Panc1 (cell line): ENCODE measurements at regions not wholly inside any gene's neighbourhood (a gene's known extent, or its start where the extent isn't known, plus 50 kb on each side); places are given as distances from the start of the nearest gene placed in this dataset.

Source experiments
- ATAC-seq: fragments of 200-7000 bp; cut with Tn5 transposase; 2 replicates; pipeline ENCODE4 v1.9.1; 2020; ENCODE audit warnings: mild to moderate bottlenecking, moderate library complexity
- BruUV-seq: library from RNA; stranded (reverse); fragments of 400-500 nt; replicated peaks from 2 replicates; lab custom pipeline; 2021; lab: Mats Ljungman, UMichigan
- CTCF ChIA-PET: fragments of 300-600 bp; sonication (Branson Sonifier 250); formaldehyde crosslinking; loops from one replicate; lab custom pipeline; 2022; ENCODE audit warnings: antibody characterized with exemption; lab: Charles Lee
- POLR2A ChIA-PET: fragments of 300-600 bp; sonication (Branson Sonifier 250); formaldehyde crosslinking; loops from one replicate; lab custom pipeline; 2022; ENCODE audit warnings: antibody characterized with exemption; lab: Charles Lee
- DNase-seq: peaks from one replicate; pipeline ENCODE4 v3.0.0-alpha.2; 2010; ENCODE audit warnings: low read depth, low spot score
- H3K27ac ChIP-seq: 2 replicates; pipeline ENCODE4 v1.5.1; 2011; ENCODE audit warnings: mild to moderate bottlenecking, low read length, inconsistent platforms
- H3K27me3 ChIP-seq: fragments of 200-500 bp; sonication (Bioruptor generic); 2 replicates; pipeline ENCODE4 v1.6.0; 2014; ENCODE audit warnings: low read length, inconsistent platforms; ENCODE audit not compliant: control insufficient read depth, insufficient read depth
- H3K36me3 ChIP-seq: fragments of 200-500 bp; sonication (Bioruptor generic); 2 replicates; pipeline ENCODE4 v1.5.1; 2014; ENCODE audit warnings: inconsistent platforms, mild to moderate bottlenecking, low read length, moderate library complexity; ENCODE audit not compliant: control insufficient read depth, insufficient read depth
- H3K4me1 ChIP-seq: 2 replicates; pipeline ENCODE4 v1.5.1; 2011; ENCODE audit warnings: inconsistent platforms, mild to moderate bottlenecking, low read length, moderate library complexity; ENCODE audit not compliant: control insufficient read depth, insufficient read depth
- H3K4me3 ChIP-seq, 2 experiments: 2 replicates each; pipeline ENCODE4 v1.5.1; 2011 to 2012; ENCODE audit warnings: low read depth in 2 of 2, low read length in 2 of 2, mild to moderate bottlenecking in 2 of 2, inconsistent platforms in 1 of 2, moderate library complexity in 1 of 2
- H3K9me3 ChIP-seq: fragments of 200-500 bp; sonication (Bioruptor generic); 2 replicates; pipeline ENCODE4 v1.5.1; 2014; ENCODE audit warnings: low read depth, mild to moderate bottlenecking, inconsistent platforms, low read length, moderate library complexity; ENCODE audit not compliant: control insufficient read depth, insufficient read depth
- POLR2AphosphoS5 ChIP-seq: IDR thresholded peaks from 2 replicates; pipeline ENCODE4 v1.6.1; 2012; ENCODE audit warnings: mild to moderate bottlenecking, low read depth, low read length, moderate library complexity
- REST ChIP-seq, 2 experiments: IDR thresholded peaks; 2 replicates each; pipeline ENCODE4 v1.6.1; 2011 to 2012; ENCODE audit warnings: low read depth in 2 of 2, control low read depth in 1 of 2, low read length in 1 of 2, mild to moderate bottlenecking in 1 of 2, moderate library complexity in 1 of 2; ENCODE audit not compliant: insufficient read depth in 1 of 2
- SIN3A ChIP-seq: IDR thresholded peaks from 2 replicates; pipeline ENCODE4 v1.6.1; 2012; ENCODE audit warnings: low read depth, mild to moderate bottlenecking, low read length, moderate library complexity, borderline replicate concordance; ENCODE audit not compliant: insufficient read depth
- TCF7L2 ChIP-seq: IDR thresholded peaks from 2 replicates; pipeline ENCODE4 v1.6.1; 2011; ENCODE audit warnings: mild to moderate bottlenecking, low read depth, low read length, inconsistent platforms
- in situ Hi-C: cut with HindIII; loops from 2 replicates; pipeline ENCODE4 v1.10.0; 2016; ENCODE audit warnings: low sequenced_read_pairs, low pct_unique_long_range_greater_than_20kb
- intact Hi-C: fragments of 100-400 bp; cut with micrococcal nuclease; formaldehyde crosslinking; loops from one replicate; pipeline ENCODE4 v1.10.0; 2022; ENCODE audit not compliant: unreplicated experiment
- TF ChIP-seq, protein P1 (sequence below): fragments of 450-650 bp; IDR thresholded peaks from 2 replicates; pipeline ENCODE4 v1.5.1; 2017; ENCODE audit warnings: mild to moderate bottlenecking

DNA sequence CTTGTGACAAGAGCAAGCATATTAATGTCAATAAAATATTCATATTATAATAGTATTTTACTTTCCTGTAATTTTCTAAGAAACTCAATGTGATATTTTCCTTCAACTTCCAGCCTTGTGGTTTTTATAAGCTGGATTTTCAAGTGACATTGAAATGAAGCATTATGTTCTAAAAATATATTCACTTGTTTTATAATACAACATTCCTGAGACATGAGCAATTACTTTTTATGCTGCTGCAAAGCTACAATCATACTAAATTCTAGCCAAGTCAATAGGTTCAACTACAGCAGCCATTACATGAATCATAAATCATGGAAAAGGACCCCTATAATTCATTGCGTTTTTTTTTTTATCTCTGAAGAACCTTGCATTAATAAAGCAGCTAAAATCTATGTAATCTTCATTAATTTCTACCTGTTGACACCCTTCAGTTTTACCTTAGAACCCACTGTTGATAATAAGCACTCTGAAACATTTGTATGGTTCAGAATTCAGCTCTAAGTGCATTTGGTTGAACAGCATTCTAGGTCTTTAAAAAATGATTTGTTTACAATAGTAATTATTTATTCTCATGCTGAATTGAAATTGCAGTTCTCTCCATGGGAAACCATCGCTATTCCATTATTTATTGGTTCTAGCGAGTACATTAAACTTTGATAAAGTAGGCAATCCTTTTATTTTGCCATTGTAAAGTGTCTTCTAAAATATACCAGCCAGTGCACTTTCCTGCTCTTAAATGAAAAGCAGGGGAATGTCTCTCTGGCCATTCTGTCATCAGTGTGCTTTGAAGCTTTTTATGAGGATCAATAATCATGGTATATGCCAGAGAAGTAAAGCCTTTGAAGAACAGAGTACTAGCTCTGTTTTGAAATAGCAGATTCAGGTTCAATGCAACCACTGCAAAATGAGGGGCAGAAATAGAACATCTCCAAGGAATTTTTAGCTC lies 132.6 kb downstream of the GNAT3 start:
- ChIA-PET POLR2A (no interaction called here), CTCF (no interaction called here)
- no TSS peak for BruUV-seq
- in situ Hi-C loops: no loop called here
- no peaks in the 10 kb centered on the region for H3K4me1 ChIP-seq
- no peak for TF ChIP-seq TCF7L2
- TF ChIP-seq SIN3A: no peak
- TF ChIP-seq POLR2AphosphoS5: no peak
- TF ChIP-seq REST (IDR thresholded peaks at IDR 0.05; ENCODE audit: insufficient read depth in 1 of 2, low read depth in 2 of 2, low read length in 1 of 2): no peak
- TF ChIP-seq, protein P1, sequence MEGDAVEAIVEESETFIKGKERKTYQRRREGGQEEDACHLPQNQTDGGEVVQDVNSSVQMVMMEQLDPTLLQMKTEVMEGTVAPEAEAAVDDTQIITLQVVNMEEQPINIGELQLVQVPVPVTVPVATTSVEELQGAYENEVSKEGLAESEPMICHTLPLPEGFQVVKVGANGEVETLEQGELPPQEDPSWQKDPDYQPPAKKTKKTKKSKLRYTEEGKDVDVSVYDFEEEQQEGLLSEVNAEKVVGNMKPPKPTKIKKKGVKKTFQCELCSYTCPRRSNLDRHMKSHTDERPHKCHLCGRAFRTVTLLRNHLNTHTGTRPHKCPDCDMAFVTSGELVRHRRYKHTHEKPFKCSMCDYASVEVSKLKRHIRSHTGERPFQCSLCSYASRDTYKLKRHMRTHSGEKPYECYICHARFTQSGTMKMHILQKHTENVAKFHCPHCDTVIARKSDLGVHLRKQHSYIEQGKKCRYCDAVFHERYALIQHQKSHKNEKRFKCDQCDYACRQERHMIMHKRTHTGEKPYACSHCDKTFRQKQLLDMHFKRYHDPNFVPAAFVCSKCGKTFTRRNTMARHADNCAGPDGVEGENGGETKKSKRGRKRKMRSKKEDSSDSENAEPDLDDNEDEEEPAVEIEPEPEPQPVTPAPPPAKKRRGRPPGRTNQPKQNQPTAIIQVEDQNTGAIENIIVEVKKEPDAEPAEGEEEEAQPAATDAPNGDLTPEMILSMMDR: no peak
- H3K27me3 ChIP-seq: no peaks in the 10 kb centered on the region; the same call in 1 of the 2 replicates
- ATAC-seq (no peak), DNase-seq (no peak)
- no peaks in the 10 kb centered on the region for H3K36me3 ChIP-seq
- H3K27ac ChIP-seq: no peak overlapping the region
- intact Hi-C loops: no loop called here
- no peaks in the 10 kb centered on the region for H3K9me3 ChIP-seq
- H3K4me3 ChIP-seq: no peak overlapping the region

- TF ChIP-seq, protein P1: no peak
- TF ChIP-seq TCF7L2 (no peak), SIN3A (no peak), POLR2AphosphoS5 (no peak), REST (IDR thresholded peaks at IDR 0.05; ENCODE audit: insufficient read depth in 1 of 2, low read depth in 2 of 2, low read length in 1 of 2) (no peak)
- in situ Hi-C loops: no loop called here
- no peak overlapping the region for H3K4me3 ChIP-seq
- ChIA-PET CTCF (no interaction called here), POLR2A (no interaction called here)
- ATAC-seq (no peak), DNase-seq (no peak)
- BruUV-seq: no TSS peak
- no peaks in the 10 kb centered on the region for H3K36me3 ChIP-seq
- H3K9me3 ChIP-seq: no peaks in the 10 kb centered on the region
- H3K27me3 ChIP-seq: no peaks in the 10 kb centered on the region
- no peaks in the 10 kb centered on the region for H3K4me1 ChIP-seq
- H3K27ac ChIP-seq: no peak overlapping the region
- intact Hi-C loops: no loop called here
These were observed 137.5 kb downstream of the GNAT3 start for GRCh38 chr7:80374321-80374720.
